Psoas muscle (tissue), 7 donors: ENCODE measurements at regions not wholly inside any gene's neighbourhood (a gene's known extent, or its start where the extent isn't known, plus 50 kb on each side); places are given as distances from the start of the nearest gene placed in this dataset.

Experiments
- ATAC-seq, 4 donors: fragments of 200-7000 bp; cut with Tn5 transposase; one replicate each; pipeline ENCODE4 v1.9.1; 2020; ENCODE audit warnings: moderate library complexity in 3 of 4, mild to moderate bottlenecking in 2 of 4
- DNase-seq, 2 donors: peaks; one replicate each; pipeline ENCODE4 v3.0.0-alpha.2; 2020
- H3K27ac ChIP-seq: fragments of 200-600 bp; one replicate; pipeline ENCODE4 v1.8.0; 2022
- H3K27me3 ChIP-seq, 3 donors: fragments of 200-600 bp in 1 of 3; one replicate each; pipeline versions ENCODE4 v1.6.1 to v1.8.0; 2013 to 2022; ENCODE audit warnings: low read length in 2 of 3, mild to moderate bottlenecking in 2 of 3, moderate library complexity in 1 of 3; ENCODE audit not compliant: insufficient read depth in 3 of 3
- H3K36me3 ChIP-seq, 2 donors: fragments of 200-600 bp in 1 of 2; one replicate each; pipeline versions ENCODE4 v1.6.1 to v1.8.0; 2013 to 2022; ENCODE audit warnings: low read depth in 1 of 2, mild to moderate bottlenecking in 1 of 2, moderate library complexity in 1 of 2; ENCODE audit not compliant: insufficient read depth in 1 of 2
- H3K4me1 ChIP-seq: fragments of 200-600 bp; one replicate; pipeline ENCODE4 v1.8.0; 2022
- H3K4me3 ChIP-seq: fragments of 200-600 bp; one replicate; pipeline ENCODE4 v1.8.0; 2022; ENCODE audit warnings: mild to moderate bottlenecking
- H3K9me3 ChIP-seq: fragments of 200-600 bp; one replicate; pipeline ENCODE4 v1.8.0; 2022
- CTCF ChIP-seq: fragments of 200-600 bp; IDR thresholded peaks from one replicate; pipeline ENCODE4 v1.8.0; 2022; ENCODE audit warnings: antibody characterized with exemption
- WGBS, 3 donors: extraction: QIAGEN DNeasy Blood & Tissue Kit; methylation state at CpG; one replicate each; pipeline versions ENCODE4 v1.1.6 to v1.1.7; 2013; 5-methylcytosine and 5-hydroxymethylcytosine counted together
- intact Hi-C, 2 donors: fragments of 100-400 bp; cut with DNase I; formaldehyde crosslinking; loops; one replicate each; pipeline versions ENCODE4 v1.11.0 to v1.14.2; 2022
- donor health status: healthy with polysubstance abuse.
- donor health status: DM: no; HTN: no; CAD: no; lungs with moderate emphysema.
- donor health status: Bipolar disorder and iron deficiency.
- donor health status: healthy.
- donor health status: DM: yes; HTN: yes; CAD: no.
- donor health status: DM: no; HTN: no; CAD: no.
- donor health status: DM: yes; HTN: yes; CAD: no.

GRCh38 chr16:65618333-65618732 is 496.5 kb upstream of the CDH11 start:
- Histone ChIP-seq H3K27ac (no peak overlapping the region), H3K36me3 (no peaks in the 10 kb centered on the region), H3K9me3 (no peaks in the 10 kb centered on the region), H3K4me3 (no peak overlapping the region), H3K27me3 (peaks cover 0 to 1% (median 0%) of the 10 kb centered on the region in 3 donors), H3K4me1 (no peaks in the 10 kb centered on the region)
- intact Hi-C loops = no loop called here
- TF ChIP-seq CTCF = no peak
- ATAC-seq (no peak), DNase-seq (no peak)
- WGBS, 3 donors = 37 to 56% (median 44%) methylated on average over 2 of the region's 2 CpGs

GRCh38 chr16:65617421-65617820 is 495.6 kb upstream of the CDH11 start:
- Histone ChIP-seq H3K27me3 (no peaks in the 10 kb centered on the region), H3K36me3 (no peaks in the 10 kb centered on the region), H3K4me3 (no peak overlapping the region), H3K4me1 (no peaks in the 10 kb centered on the region), H3K27ac (no peak overlapping the region), H3K9me3 (no peaks in the 10 kb centered on the region)
- TF ChIP-seq CTCF = no peak
- no peak for ATAC-seq
- no peak for DNase-seq
- 60 to 70% (median 65%) methylated on average over 3 of the region's 3 CpGs for WGBS, 3 donors
- intact Hi-C loops = no loop called here

- ATAC-seq = no peak
- DNase-seq = no peak
- Histone ChIP-seq H3K27me3 (no peaks in the 10 kb centered on the region), H3K36me3 (peaks cover 0 to 2% of the 10 kb centered on the region in 2 donors), H3K4me1 (no peaks in the 10 kb centered on the region), H3K4me3 (no peak overlapping the region), H3K9me3 (no peaks in the 10 kb centered on the region), H3K27ac (no peak overlapping the region)
- TF ChIP-seq CTCF = no peak
- intact Hi-C loops = no loop called here
Measured at GRCh38 chr16:65608455-65608854, 486.6 kb upstream of the CDH11 start.

GRCh38 chr16:65604771-65605170 is 482.9 kb upstream of the CDH11 start:
- Histone ChIP-seq H3K27me3 (peaks cover 0 to 2% (median 0%) of the 10 kb centered on the region in 3 donors), H3K4me1 (no peaks in the 10 kb centered on the region), H3K27ac (no peak overlapping the region), H3K36me3 (peaks cover 0 to 2% of the 10 kb centered on the region in 2 donors), H3K9me3 (no peaks in the 10 kb centered on the region), H3K4me3 (no peak overlapping the region)
- intact Hi-C loops = no loop called here
- TF ChIP-seq CTCF = no peak
- no peak for DNase-seq
- 88 to 89% (median 88%) methylated on average over 3 of the region's 3 CpGs for WGBS, 3 donors
- no peak for ATAC-seq

- WGBS, 3 donors = 86 to 90% (median 89%) methylated on average over 3 of the region's 3 CpGs
- Histone ChIP-seq H3K27me3 (peaks cover 0 to 2% (median 0%) of the 10 kb centered on the region in 3 donors), H3K4me3 (no peak overlapping the region), H3K4me1 (no peaks in the 10 kb centered on the region), H3K27ac (no peak overlapping the region), H3K36me3 (peaks cover 0 to 2% of the 10 kb centered on the region in 2 donors), H3K9me3 (no peaks in the 10 kb centered on the region)
- no peak for ATAC-seq
- intact Hi-C loops = no loop called here
- no peak for TF ChIP-seq CTCF
- no peak for DNase-seq
Measured at GRCh38 chr16:65601781-65602180, 479.9 kb upstream of the CDH11 start.
